Tibial artery (tissue), 4 donors: ENCODE measurements at regions not wholly inside any gene's neighbourhood (a gene's known extent, or its start where the extent isn't known, plus 50 kb on each side); places are given as distances from the start of the nearest gene placed in this dataset.
"Not testable (repeated sequence)": the region's sequence is repeated elsewhere in the genome, so short reads cannot be mapped to it uniquely, and the experiment has no call there.

ENCODE experiments used
- DNase-seq, 2 donors: peaks; one replicate each; pipeline ENCODE4 v3.0.0-alpha.2; 2019
- H3K27ac ChIP-seq, 2 donors: fragments of 200-600 bp; sonication (generic) in 1 of 2; 1 replicate in 1 of 2; 2 replicates in 1 of 2; pipeline ENCODE4 v1.5.1; 2018 to 2019; ENCODE audit warnings: mild to moderate bottlenecking in 1 of 2
- H3K27me3 ChIP-seq, 2 donors: fragments of 200-600 bp; sonication (generic) in 1 of 2; one replicate each; pipeline versions ENCODE4 v1.5.1 to v1.6.0; 2016 to 2019
- H3K36me3 ChIP-seq, 3 donors: fragments of 200-600 bp; sonication (generic) in 2 of 3; one replicate each; pipeline ENCODE4 v1.5.1; 2016 to 2019; ENCODE audit warnings: mild to moderate bottlenecking in 2 of 3
- H3K4me1 ChIP-seq, 4 donors: fragments of 200-600 bp; sonication (generic) in 2 of 4; 1 replicate in 3 of 4; 2 replicates in 1 of 4; pipeline ENCODE4 v1.5.1; 2016 to 2019
- H3K4me3 ChIP-seq, 2 donors: fragments of 200-600 bp; sonication (generic) in 1 of 2; 1 replicate in 1 of 2; 2 replicates in 1 of 2; pipeline ENCODE4 v1.5.1; 2018 to 2019; ENCODE audit warnings: mild to moderate bottlenecking in 2 of 2
- H3K9me3 ChIP-seq, 3 donors: fragments of 200-600 bp; sonication (generic) in 1 of 3; one replicate each; pipeline ENCODE4 v1.5.1; 2016 to 2019
- CTCF ChIP-seq, 2 experiments: fragments of 200-600 bp in 1 of 2; fragments of 450-650 bp in 1 of 2; IDR thresholded peaks; one replicate each; pipeline ENCODE4 v1.5.1; 2017 to 2019; ENCODE audit warnings: antibody characterized with exemption in 2 of 2, mild to moderate bottlenecking in 1 of 2, moderate library complexity in 1 of 2
- intact Hi-C: fragments of 100-400 bp; cut with DNase I; formaldehyde crosslinking; loops from one replicate; pipeline ENCODE4 v1.15.0; 2023; ENCODE audit warnings: low total_unique reads

- Histone ChIP-seq H3K27me3 (no peaks in the 10 kb centered on the region), H3K9me3 (no peaks in the 10 kb centered on the region), H3K4me3 (no peak overlapping the region), H3K36me3 (no peaks in the 10 kb centered on the region), H3K27ac (no peak overlapping the region), H3K4me1 (peaks cover 0 to 11% (median 0%) of the 10 kb centered on the region in 4 donors)
- intact Hi-C loops: no loop called here
- TF ChIP-seq CTCF (IDR thresholded peaks at IDR 0.05): no peak
- no peak for DNase-seq
Measured at GRCh38 chr20:4435671-4436455, 186.8 kb upstream of the ADRA1D start.

- Histone ChIP-seq H3K27me3 (no peaks in the 10 kb centered on the region), H3K4me3 (no peak overlapping the region), H3K27ac (no peak overlapping the region), H3K9me3 (no peaks in the 10 kb centered on the region), H3K4me1 (peaks cover 0 to 11% (median 0%) of the 10 kb centered on the region in 4 donors), H3K36me3 (no peaks in the 10 kb centered on the region)
- DNase-seq: no peak
- intact Hi-C loops: no loop called here
- TF ChIP-seq CTCF (IDR thresholded peaks at IDR 0.05): no peak
Measured at GRCh38 chr20:4435225-4435624, 186.1 kb upstream of the ADRA1D start.

- Histone ChIP-seq H3K36me3 (no peaks in the 10 kb centered on the region), H3K9me3 (no peaks in the 10 kb centered on the region), H3K27me3 (no peaks in the 10 kb centered on the region)
Measured at GRCh38 chr20:4434681-4435080, 185.6 kb upstream of the ADRA1D start.

GRCh38 chr20:4431446-4431845, 182.4 kb upstream of the ADRA1D start:
- H3K4me1 ChIP-seq: peaks cover 0 to under 1% (median 0%) of the 10 kb centered on the region in 4 donors
- H3K4me3 ChIP-seq: no peak overlapping the region
- intact Hi-C loops: no loop called here
- no peak for TF ChIP-seq CTCF (IDR thresholded peaks at IDR 0.05)
- no peaks in the 10 kb centered on the region for H3K27me3 ChIP-seq
- H3K27ac ChIP-seq: no peak overlapping the region
- H3K9me3 ChIP-seq: no peaks in the 10 kb centered on the region
- H3K36me3 ChIP-seq: no peaks in the 10 kb centered on the region
- no peak for DNase-seq

More at GRCh38 chr20:4434681-4435080, 185.6 kb upstream of the ADRA1D start:
- H3K4me3 ChIP-seq: no peak overlapping the region
- H3K27ac ChIP-seq: no peak overlapping the region
- H3K4me1 ChIP-seq: peaks cover 0 to 11% (median 0%) of the 10 kb centered on the region in 4 donors
- DNase-seq: no peak
- intact Hi-C loops: no loop called here
- TF ChIP-seq CTCF (IDR thresholded peaks at IDR 0.05): no peak

GRCh38 chr20:4430826-4431225, 181.7 kb upstream of the ADRA1D start:
- H3K27me3 ChIP-seq, DNase-seq, intact Hi-C loops, H3K4me1 ChIP-seq, H3K9me3 ChIP-seq, H3K27ac ChIP-seq, H3K36me3 ChIP-seq, H3K4me3 ChIP-seq: not testable (repeated sequence)

- H3K36me3 ChIP-seq: no peaks in the 10 kb centered on the region
- H3K27me3 ChIP-seq: no peaks in the 10 kb centered on the region
- no peaks in the 10 kb centered on the region for H3K9me3 ChIP-seq
- no peak overlapping the region for H3K27ac ChIP-seq
- no peak overlapping the region for H3K4me3 ChIP-seq
- intact Hi-C loops: no loop called here
- TF ChIP-seq CTCF (IDR thresholded peaks at IDR 0.05): no peak
- no peak for DNase-seq
- peaks cover 0 to 7% (median 0%) of the 10 kb centered on the region in 4 donors for H3K4me1 ChIP-seq
Measured at GRCh38 chr20:4427940-4428586, 179.0 kb upstream of the ADRA1D start.
